RWPE2 (cell line): ENCODE measurements at regions not wholly inside any gene's neighbourhood (a gene's known extent, or its start where the extent isn't known, plus 50 kb on each side); places are given as distances from the start of the nearest gene placed in this dataset.

Source experiments
- ATAC-seq: fragments of 200-7000 bp; cut with Tn5 transposase; 3 replicates; pipeline ENCODE4 v1.9.1; 2021; ENCODE audit warnings: low read depth
- DNase-seq: peaks from one replicate; pipeline ENCODE4 v3.0.0-alpha.2; 2020; ENCODE audit warnings: low spot score
- H3K27ac ChIP-seq: fragments of 450-650 bp; 2 replicates; pipeline ENCODE4 v1.5.1; 2017; ENCODE audit warnings: mild to moderate bottlenecking; ENCODE audit not compliant: poor library complexity, severe bottlenecking
- H3K27me3 ChIP-seq: fragments of 250-450 bp; sonication (Bioruptor Pico); 2 replicates; pipeline ENCODE4 v1.5.1; 2021; ENCODE audit warnings: mild to moderate bottlenecking, moderate library complexity; ENCODE audit not compliant: insufficient read depth, poor library complexity, severe bottlenecking
- H3K36me3 ChIP-seq: fragments of 250-450 bp; sonication (Bioruptor Pico); 2 replicates; pipeline ENCODE4 v1.5.1; 2020; ENCODE audit warnings: low read depth, mild to moderate bottlenecking, moderate library complexity
- H3K4me1 ChIP-seq: fragments of 250-450 bp; sonication (Bioruptor Pico); 2 replicates; pipeline ENCODE4 v1.5.1; 2021; ENCODE audit warnings: mild to moderate bottlenecking, moderate library complexity; ENCODE audit not compliant: insufficient read depth, poor library complexity, severe bottlenecking
- H3K4me3 ChIP-seq: fragments of 250-450 bp; sonication (Bioruptor Pico); 2 replicates; pipeline ENCODE4 v1.5.1; 2021; ENCODE audit warnings: mild to moderate bottlenecking, moderate library complexity; ENCODE audit not compliant: severe bottlenecking
- H3K9me3 ChIP-seq: fragments of 250-450 bp; sonication (Bioruptor Pico); 2 replicates; pipeline ENCODE4 v1.5.1; 2021; ENCODE audit warnings: mild to moderate bottlenecking, moderate library complexity; ENCODE audit not compliant: severe bottlenecking
- CTCF ChIP-seq: fragments of 450-650 bp; IDR thresholded peaks from one replicate; pipeline ENCODE4 v1.5.1; 2017; ENCODE audit warnings: mild to moderate bottlenecking, moderate library complexity; ENCODE audit not compliant: poor library complexity, severe bottlenecking

- no peak for DNase-seq
- H3K27ac ChIP-seq: no peak overlapping the region
- H3K9me3 ChIP-seq: no peaks in the 10 kb centered on the region
- no peak for TF ChIP-seq CTCF
- H3K4me3 ChIP-seq: no peak overlapping the region
- no peak for ATAC-seq
- no peaks in the 10 kb centered on the region for H3K27me3 ChIP-seq
- H3K36me3 ChIP-seq: no peaks in the 10 kb centered on the region
- H3K4me1 ChIP-seq: no peaks in the 10 kb centered on the region
Observed at GRCh38 chr1:166289309-166290050, 122.7 kb upstream of the FAM78B start.

GRCh38 chr1:166295656-166296055, 128.9 kb upstream of the FAM78B start:
- DNase-seq: no peak
- Histone ChIP-seq H3K4me3 (no peak overlapping the region), H3K4me1 (no peaks in the 10 kb centered on the region), H3K27ac (no peak overlapping the region), H3K9me3 (no peaks in the 10 kb centered on the region), H3K36me3 (no peaks in the 10 kb centered on the region), H3K27me3 (no peaks in the 10 kb centered on the region)
- no peak for ATAC-seq
- TF ChIP-seq CTCF: no peak

GRCh38 chr1:166297993-166298392, 131.2 kb upstream of the FAM78B start:
- H3K9me3 ChIP-seq: no peaks in the 10 kb centered on the region
- no peaks in the 10 kb centered on the region for H3K36me3 ChIP-seq
- ATAC-seq (no peak), DNase-seq (no peak)
- TF ChIP-seq CTCF: no peak
- no peak overlapping the region for H3K27ac ChIP-seq
- no peak overlapping the region for H3K4me3 ChIP-seq
- H3K27me3 ChIP-seq: no peaks in the 10 kb centered on the region
- no peaks in the 10 kb centered on the region for H3K4me1 ChIP-seq

GRCh38 chr1:166300767-166301166, 134.0 kb upstream of the FAM78B start:
- DNase-seq (no peak), ATAC-seq (no peak)
- Histone ChIP-seq H3K27me3 (no peaks in the 10 kb centered on the region), H3K4me1 (no peaks in the 10 kb centered on the region), H3K4me3 (no peak overlapping the region), H3K27ac (no peak overlapping the region), H3K36me3 (no peaks in the 10 kb centered on the region), H3K9me3 (no peaks in the 10 kb centered on the region)
- TF ChIP-seq CTCF: no peak

GRCh38 chr1:166302989-166303758, 136.4 kb upstream of the FAM78B start:
- Histone ChIP-seq H3K27ac (no peak overlapping the region), H3K27me3 (no peaks in the 10 kb centered on the region), H3K36me3 (no peaks in the 10 kb centered on the region), H3K4me3 (no peak overlapping the region), H3K4me1 (no peaks in the 10 kb centered on the region), H3K9me3 (no peaks in the 10 kb centered on the region)
- TF ChIP-seq CTCF: no peak
- DNase-seq (no peak), ATAC-seq (no peak)
